Fibroblast of lung (primary cell): ENCODE measurements at regions not wholly inside any gene's neighbourhood (a gene's known extent, or its start where the extent isn't known, plus 50 kb on each side); places are given as distances from the start of the nearest gene placed in this dataset.

ENCODE experiments used
- DNase-seq, 2 donors: peaks; one replicate each; pipeline versions ENCODE4 v3.0.0 to v3.0.0-alpha.2; 2010; ENCODE audit warnings: low read depth in 2 of 2
- H2AFZ ChIP-seq: 2 replicates; pipeline ENCODE4 v1.5.1; 2012; ENCODE audit warnings: low read length, control low read depth, inconsistent platforms
- H3K27ac ChIP-seq: 2 replicates; pipeline ENCODE4 v1.5.1; 2011; ENCODE audit warnings: low read length, control low read depth; ENCODE audit not compliant: insufficient read depth
- H3K27me3 ChIP-seq: 2 replicates; pipeline ENCODE4 v1.5.1; 2011; ENCODE audit warnings: mild to moderate bottlenecking, low read length; ENCODE audit not compliant: control insufficient read depth, insufficient read depth
- H3K36me3 ChIP-seq: 2 replicates; pipeline ENCODE4 v1.5.1; 2011; ENCODE audit warnings: low read length; ENCODE audit not compliant: control insufficient read depth, insufficient read depth
- H3K4me1 ChIP-seq: 2 replicates; pipeline ENCODE4 v1.5.1; 2011; ENCODE audit warnings: low read length; ENCODE audit not compliant: control insufficient read depth, insufficient read depth; ENCODE audit errors: extremely low read depth
- H3K4me2 ChIP-seq: 2 replicates; pipeline ENCODE4 v1.5.1; 2011; ENCODE audit warnings: low read length, control low read depth; ENCODE audit not compliant: insufficient read depth; ENCODE audit errors: extremely low read depth
- H3K4me3 ChIP-seq, 4 experiments: fragments of 200-600 bp in 1 of 4; sonication (generic) in 1 of 4; replicated peaks in 1 of 4; 2 replicates each; pipeline ENCODE4 v1.5.1; 2011 to 2016; ENCODE audit warnings: low read length in 4 of 4, low read depth in 3 of 4, mild to moderate bottlenecking in 3 of 4, control low read depth in 2 of 4, inconsistent platforms in 1 of 4, mixed read lengths in 1 of 4; ENCODE audit not compliant: insufficient read depth in 1 of 4; ENCODE audit errors: control extremely low read depth in 1 of 4
- H3K79me2 ChIP-seq: 2 replicates; pipeline ENCODE4 v1.5.1; 2012; ENCODE audit warnings: mild to moderate bottlenecking, low read length, inconsistent platforms; ENCODE audit not compliant: control insufficient read depth, insufficient read depth
- H3K9ac ChIP-seq: 2 replicates; pipeline ENCODE4 v1.5.1; 2011; ENCODE audit warnings: mild to moderate bottlenecking, low read length, control low read depth; ENCODE audit not compliant: insufficient read depth
- H3K9me3 ChIP-seq: 2 replicates; pipeline ENCODE4 v1.5.1; 2012; ENCODE audit warnings: low read depth, low read length; ENCODE audit not compliant: control insufficient read depth, insufficient read depth
- H4K20me1 ChIP-seq: 2 replicates; pipeline ENCODE4 v1.5.1; 2011; ENCODE audit warnings: low read length; ENCODE audit not compliant: control insufficient read depth, insufficient read depth; ENCODE audit errors: extremely low read depth
- EZH2 ChIP-seq: IDR thresholded peaks from 2 replicates; pipeline ENCODE4 v1.5.1; 2012; ENCODE audit warnings: low read length, control low read depth, mild to moderate bottlenecking; ENCODE audit errors: missing control alignments
- TF ChIP-seq, protein P1 (sequence below), 2 donors: IDR thresholded peaks in 1 of 2; conservative IDR thresholded peaks in 1 of 2; 1 replicate in 1 of 2; 2 replicates in 1 of 2; pipeline ENCODE4 v1.5.1; 2011 to 2012; ENCODE audit warnings: low read length in 2 of 2, control low read depth in 1 of 2, inconsistent platforms in 1 of 2, low read depth in 1 of 2, mild to moderate bottlenecking in 1 of 2

- Histone ChIP-seq H2AFZ (no peak overlapping the region), H3K4me1 (no peaks in the 10 kb centered on the region), H3K36me3 (no peaks in the 10 kb centered on the region), H3K4me2 (no peak overlapping the region), H3K79me2 (no peaks in the 10 kb centered on the region), H3K27ac (no peak overlapping the region), H3K9me3 (no peaks in the 10 kb centered on the region), H3K4me3 (no peak overlapping the region), H4K20me1 (no peaks in the 10 kb centered on the region), H3K9ac (no peak overlapping the region), H3K27me3 (no peaks in the 10 kb centered on the region)
- TF ChIP-seq, protein P1, sequence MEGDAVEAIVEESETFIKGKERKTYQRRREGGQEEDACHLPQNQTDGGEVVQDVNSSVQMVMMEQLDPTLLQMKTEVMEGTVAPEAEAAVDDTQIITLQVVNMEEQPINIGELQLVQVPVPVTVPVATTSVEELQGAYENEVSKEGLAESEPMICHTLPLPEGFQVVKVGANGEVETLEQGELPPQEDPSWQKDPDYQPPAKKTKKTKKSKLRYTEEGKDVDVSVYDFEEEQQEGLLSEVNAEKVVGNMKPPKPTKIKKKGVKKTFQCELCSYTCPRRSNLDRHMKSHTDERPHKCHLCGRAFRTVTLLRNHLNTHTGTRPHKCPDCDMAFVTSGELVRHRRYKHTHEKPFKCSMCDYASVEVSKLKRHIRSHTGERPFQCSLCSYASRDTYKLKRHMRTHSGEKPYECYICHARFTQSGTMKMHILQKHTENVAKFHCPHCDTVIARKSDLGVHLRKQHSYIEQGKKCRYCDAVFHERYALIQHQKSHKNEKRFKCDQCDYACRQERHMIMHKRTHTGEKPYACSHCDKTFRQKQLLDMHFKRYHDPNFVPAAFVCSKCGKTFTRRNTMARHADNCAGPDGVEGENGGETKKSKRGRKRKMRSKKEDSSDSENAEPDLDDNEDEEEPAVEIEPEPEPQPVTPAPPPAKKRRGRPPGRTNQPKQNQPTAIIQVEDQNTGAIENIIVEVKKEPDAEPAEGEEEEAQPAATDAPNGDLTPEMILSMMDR (conservative IDR thresholded peaks at IDR 0.05 in 1 of 2, IDR thresholded peaks at IDR 0.05 in 1 of 2; ENCODE audit: low read depth in 1 of 2, low read length in 2 of 2): no peak
- no peak for TF ChIP-seq EZH2
- DNase-seq: no peak
Observed at GRCh38 chr16:50909831-50910735, 168.2 kb downstream of the CYLD start.

- no peaks in the 10 kb centered on the region for H3K36me3 ChIP-seq
- no peak overlapping the region for H3K27ac ChIP-seq
- DNase-seq: no peak
- H3K4me1 ChIP-seq: no peaks in the 10 kb centered on the region
- H3K9ac ChIP-seq: no peak overlapping the region
- no peak overlapping the region for H2AFZ ChIP-seq
- H3K4me3 ChIP-seq: no peak overlapping the region
- no peaks in the 10 kb centered on the region for H3K27me3 ChIP-seq
- no peaks in the 10 kb centered on the region for H3K79me2 ChIP-seq
- H4K20me1 ChIP-seq: no peaks in the 10 kb centered on the region
- no peak overlapping the region for H3K4me2 ChIP-seq
- no peaks in the 10 kb centered on the region for H3K9me3 ChIP-seq
- TF ChIP-seq, protein P1 (conservative IDR thresholded peaks at IDR 0.05 in 1 of 2, IDR thresholded peaks at IDR 0.05 in 1 of 2; ENCODE audit: low read depth in 1 of 2, low read length in 2 of 2): no peak
- TF ChIP-seq EZH2: no peak
Observed at GRCh38 chr16:50908468-50908867, 166.6 kb downstream of the CYLD start.

DNA sequence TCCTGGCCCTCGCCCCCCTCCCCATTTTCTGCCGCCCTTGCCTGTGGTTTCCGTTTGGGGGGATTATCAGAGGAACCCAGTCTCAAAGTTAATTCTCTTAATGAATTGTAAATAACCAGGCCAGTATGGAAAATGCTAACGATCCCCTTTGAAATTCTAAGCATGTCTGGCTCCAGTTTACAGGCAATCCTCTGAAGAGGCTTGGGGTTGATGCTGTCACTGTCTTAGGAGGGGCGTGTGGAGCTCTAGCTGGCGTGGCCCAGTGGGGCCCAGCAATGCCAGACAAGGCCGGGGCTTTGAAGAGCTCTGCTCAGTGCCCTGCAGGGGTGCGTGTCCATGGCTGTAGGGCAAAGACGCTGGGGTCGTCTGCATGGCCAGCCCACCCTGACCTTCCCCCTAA is 164.6 kb downstream of the CYLD start:
- Histone ChIP-seq H3K9ac (no peak overlapping the region), H3K27ac (no peak overlapping the region), H3K9me3 (no peaks in the 10 kb centered on the region), H3K4me3 (no peak overlapping the region), H2AFZ (no peak overlapping the region), H3K79me2 (no peaks in the 10 kb centered on the region), H3K27me3 (no peaks in the 10 kb centered on the region), H4K20me1 (no peaks in the 10 kb centered on the region), H3K4me2 (no peak overlapping the region), H3K4me1 (no peaks in the 10 kb centered on the region), H3K36me3 (no peaks in the 10 kb centered on the region)
- DNase-seq: no peak
- TF ChIP-seq EZH2: no peak
- TF ChIP-seq, protein P1 (conservative IDR thresholded peaks at IDR 0.05 in 1 of 2, IDR thresholded peaks at IDR 0.05 in 1 of 2; ENCODE audit: low read depth in 1 of 2, low read length in 2 of 2): no peak
